PC-9 (cell line): ENCODE measurements at regions not wholly inside any gene's neighbourhood (a gene's known extent, or its start where the extent isn't known, plus 50 kb on each side); places are given as distances from the start of the nearest gene placed in this dataset.

Experiments used
- BruUV-seq: library from RNA; stranded (reverse); fragments of 400-500 nt; replicated peaks from 2 replicates; lab custom pipeline; 2021; lab: Mats Ljungman, UMichigan
- CTCF ChIA-PET: fragments of 300-600 bp; sonication (Branson Sonifier 250); formaldehyde crosslinking; loops from one replicate; lab custom pipeline; 2022; ENCODE audit warnings: antibody characterized with exemption; lab: Charles Lee
- POLR2A ChIA-PET: fragments of 300-600 bp; sonication (Branson Sonifier 250); formaldehyde crosslinking; loops from one replicate; lab custom pipeline; 2022; ENCODE audit warnings: antibody characterized with exemption; ENCODE audit not compliant: unreplicated experiment; lab: Charles Lee
- DNase-seq, 2 experiments: peaks; one replicate each; pipeline versions ENCODE4 v3.0.0 to v3.0.0-alpha.2; 2015 to 2022; ENCODE audit warnings: mixed read lengths in 1 of 2
- H2AFZ ChIP-seq: fragments of 200-600 bp; sonication (generic); 2 replicates; pipeline ENCODE4 v1.8.1; 2017; ENCODE audit warnings: antibody characterized with exemption
- H3F3A ChIP-seq: fragments of 200-600 bp; sonication (generic); 2 replicates; pipeline ENCODE4 v1.8.1; 2017; ENCODE audit warnings: antibody characterized with exemption, mild to moderate bottlenecking, low read depth; ENCODE audit not compliant: insufficient read depth
- H3K27ac ChIP-seq: fragments of 200-600 bp; sonication (generic); 2 replicates; pipeline ENCODE4 v1.6.1; 2016; ENCODE audit warnings: mixed run types
- H3K27me3 ChIP-seq: fragments of 200-600 bp; sonication (generic); 2 replicates; pipeline ENCODE4 v1.6.1; 2016; ENCODE audit warnings: low read depth, mixed run types; ENCODE audit not compliant: insufficient read depth
- H3K36me3 ChIP-seq: fragments of 200-600 bp; sonication (generic); 2 replicates; pipeline ENCODE4 v1.6.1; 2016; ENCODE audit warnings: low read depth, mixed run types
- H3K4me1 ChIP-seq: fragments of 200-600 bp; sonication (generic); replicated peaks from 2 replicates; pipeline ENCODE4 v1.6.1; 2016; ENCODE audit warnings: mixed run types; ENCODE audit not compliant: insufficient read depth
- H3K4me2 ChIP-seq: fragments of 200-600 bp; sonication (generic); 2 replicates; pipeline ENCODE4 v1.6.1; 2017; ENCODE audit warnings: mixed run types
- H3K4me3 ChIP-seq: fragments of 200-600 bp; sonication (generic); 2 replicates; pipeline ENCODE4 v1.6.1; 2016; ENCODE audit warnings: mixed run types
- H3K79me2 ChIP-seq: fragments of 200-600 bp; sonication (generic); 2 replicates; pipeline ENCODE4 v1.6.1; 2017; ENCODE audit warnings: low read depth, mixed run types
- H3K9me2 ChIP-seq: fragments of 200-600 bp; sonication (generic); 2 replicates; pipeline ENCODE4 v1.8.1; 2017; ENCODE audit warnings: mild to moderate bottlenecking; ENCODE audit not compliant: insufficient read depth
- H3K9me3 ChIP-seq: fragments of 200-600 bp; sonication (generic); 2 replicates; pipeline ENCODE4 v1.8.1; 2016; ENCODE audit warnings: low read depth; ENCODE audit not compliant: insufficient read depth
- H4K20me1 ChIP-seq: fragments of 200-600 bp; sonication (generic); 2 replicates; pipeline ENCODE4 v1.8.1; 2017; ENCODE audit not compliant: insufficient read depth
- EZH2 ChIP-seq: fragments of 200-600 bp; sonication (generic); IDR thresholded peaks from 2 replicates; pipeline ENCODE4 v1.8.0; 2017; ENCODE audit warnings: antibody characterized with exemption, low read depth
- intact Hi-C: fragments of 100-400 bp; cut with micrococcal nuclease; formaldehyde crosslinking; loops from one replicate; pipeline ENCODE4 v1.10.0; 2022; ENCODE audit not compliant: unreplicated experiment
- TF ChIP-seq, protein P1 (sequence below): fragments of 200-600 bp; sonication (generic); conservative IDR thresholded peaks from 2 replicates; pipeline ENCODE4 v1.6.1; 2017; ENCODE audit warnings: mixed run types, antibody characterized with exemption, mild to moderate bottlenecking, moderate library complexity

- no peaks in the 10 kb centered on the region for H3K9me3 ChIP-seq
- H3K79me2 ChIP-seq: no peaks in the 10 kb centered on the region
- peaks cover 3% of the 10 kb centered on the region; the same call in 1 of the 2 replicates for H3K9me2 ChIP-seq
- no peaks in the 10 kb centered on the region for H3F3A ChIP-seq
- POLR2A ChIA-PET: no interaction called here
- intact Hi-C loops: no loop called here
- no peaks in the 10 kb centered on the region for H3K4me1 ChIP-seq
- no peak overlapping the region for H3K4me2 ChIP-seq
- no peaks in the 10 kb centered on the region for H3K36me3 ChIP-seq
- no peak overlapping the region for H3K27ac ChIP-seq
- CTCF ChIA-PET: no interaction called here
- no TSS peak for BruUV-seq
- no peaks in the 10 kb centered on the region for H4K20me1 ChIP-seq
- H3K4me3 ChIP-seq: no peak overlapping the region
- TF ChIP-seq, protein P1, sequence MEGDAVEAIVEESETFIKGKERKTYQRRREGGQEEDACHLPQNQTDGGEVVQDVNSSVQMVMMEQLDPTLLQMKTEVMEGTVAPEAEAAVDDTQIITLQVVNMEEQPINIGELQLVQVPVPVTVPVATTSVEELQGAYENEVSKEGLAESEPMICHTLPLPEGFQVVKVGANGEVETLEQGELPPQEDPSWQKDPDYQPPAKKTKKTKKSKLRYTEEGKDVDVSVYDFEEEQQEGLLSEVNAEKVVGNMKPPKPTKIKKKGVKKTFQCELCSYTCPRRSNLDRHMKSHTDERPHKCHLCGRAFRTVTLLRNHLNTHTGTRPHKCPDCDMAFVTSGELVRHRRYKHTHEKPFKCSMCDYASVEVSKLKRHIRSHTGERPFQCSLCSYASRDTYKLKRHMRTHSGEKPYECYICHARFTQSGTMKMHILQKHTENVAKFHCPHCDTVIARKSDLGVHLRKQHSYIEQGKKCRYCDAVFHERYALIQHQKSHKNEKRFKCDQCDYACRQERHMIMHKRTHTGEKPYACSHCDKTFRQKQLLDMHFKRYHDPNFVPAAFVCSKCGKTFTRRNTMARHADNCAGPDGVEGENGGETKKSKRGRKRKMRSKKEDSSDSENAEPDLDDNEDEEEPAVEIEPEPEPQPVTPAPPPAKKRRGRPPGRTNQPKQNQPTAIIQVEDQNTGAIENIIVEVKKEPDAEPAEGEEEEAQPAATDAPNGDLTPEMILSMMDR: no peak
- TF ChIP-seq EZH2: no peak
- DNase-seq: no peak
- no peak overlapping the region for H2AFZ ChIP-seq
- H3K27me3 ChIP-seq: no peaks in the 10 kb centered on the region
Measured at GRCh38 chr3:180354214-180354613, 247.7 kb upstream of the TTC14 start.

DNA sequence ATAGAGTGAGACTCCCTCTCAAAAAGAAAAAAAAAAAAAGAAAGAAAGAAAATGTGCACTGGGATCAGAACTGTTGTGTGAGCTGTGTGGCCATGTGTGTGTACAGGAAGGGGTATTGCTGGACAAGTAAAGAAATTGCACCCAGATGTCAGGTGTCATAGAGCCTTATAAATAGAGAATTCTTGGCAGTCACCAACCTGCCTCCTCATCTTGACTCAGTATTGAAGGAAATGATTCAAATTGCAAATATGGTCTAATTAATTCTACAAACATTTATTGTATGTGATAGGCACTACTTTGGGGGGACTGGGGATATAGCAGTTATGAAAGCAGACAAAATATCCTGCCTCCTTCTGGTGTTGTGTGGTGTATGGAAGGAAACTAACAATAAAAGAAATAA lies 243.8 kb upstream of the TTC14 start:
- Histone ChIP-seq H3K9me2 (no peaks in the 10 kb centered on the region), H3K27ac (no peak overlapping the region), H2AFZ (no peak overlapping the region), H3K9me3 (no peaks in the 10 kb centered on the region), H4K20me1 (no peaks in the 10 kb centered on the region), H3K27me3 (no peaks in the 10 kb centered on the region), H3K36me3 (no peaks in the 10 kb centered on the region), H3K4me2 (no peak overlapping the region), H3F3A (no peaks in the 10 kb centered on the region), H3K4me3 (no peak overlapping the region), H3K79me2 (no peaks in the 10 kb centered on the region), H3K4me1 (no peaks in the 10 kb centered on the region)
- TF ChIP-seq, protein P1: no peak
- no peak for TF ChIP-seq EZH2
- POLR2A ChIA-PET: no interaction called here
- no TSS peak for BruUV-seq
- no peak for DNase-seq
- intact Hi-C loops: no loop called here
- CTCF ChIA-PET: no interaction called here

- Histone ChIP-seq H3K79me2 (no peaks in the 10 kb centered on the region), H3F3A (no peaks in the 10 kb centered on the region), H3K9me2 (no peaks in the 10 kb centered on the region), H4K20me1 (no peaks in the 10 kb centered on the region), H3K36me3 (no peaks in the 10 kb centered on the region), H3K4me1 (no peaks in the 10 kb centered on the region), H3K4me2 (no peak overlapping the region), H3K4me3 (no peak overlapping the region), H3K27me3 (no peaks in the 10 kb centered on the region), H3K9me3 (no peaks in the 10 kb centered on the region), H3K27ac (no peak overlapping the region), H2AFZ (no peak overlapping the region)
- BruUV-seq: no TSS peak
- intact Hi-C loops: no loop called here
- CTCF ChIA-PET: no interaction called here
- POLR2A ChIA-PET: interaction anchor here (0.6 kb wide), 1 partner anchor 1500 kb away, joined by 4 read pairs; no protein-coding TSS in a partner anchor
- no peak for TF ChIP-seq EZH2
- TF ChIP-seq, protein P1: no peak
- no peak for DNase-seq
Measured at GRCh38 chr3:180359061-180359952, 242.7 kb upstream of the TTC14 start.
